Endothelial cell of umbilical vein (primary cell): ENCODE measurements at regions not wholly inside any gene's neighbourhood (a gene's known extent, or its start where the extent isn't known, plus 50 kb on each side); places are given as distances from the start of the nearest gene placed in this dataset.

Experiments used
- BruUV-seq: library from RNA; stranded (reverse); fragments of 400-500 nt; replicated peaks from 2 replicates; lab custom pipeline; 2021; lab: Mats Ljungman, UMichigan
- CTCF ChIA-PET: fragments of 300-600, 350-600 bp; sonication (Branson Sonifier 250); formaldehyde crosslinking; loops from one replicate; lab custom pipeline; 2021; ENCODE audit warnings: antibody characterized with exemption, inconsistent platforms; lab: Charles Lee
- POLR2A ChIA-PET: fragments of 300-600, 350-600 bp; sonication (Branson Sonifier 250); formaldehyde crosslinking; loops from one replicate; lab custom pipeline; 2021; ENCODE audit warnings: antibody characterized with exemption, inconsistent platforms; lab: Charles Lee
- DNase-seq: peaks from one replicate; pipeline ENCODE4 v3.0.0-alpha.2; 2011; ENCODE audit warnings: low read depth, low spot score
- FAIRE-seq: peaks from 2 replicates; lab custom pipeline; 2011; peaks lifted over from hg19 to GRCh38; lab: Jason Lieb, UNC
- H2AFZ ChIP-seq: 2 replicates; pipeline ENCODE4 v1.6.0; 2012; ENCODE audit warnings: low read depth, low read length, control low read depth, inconsistent platforms
- H3K27ac ChIP-seq: 2 replicates; pipeline ENCODE4 v1.5.1; 2011; ENCODE audit warnings: low read depth, mild to moderate bottlenecking, control low read depth, low read length, moderate library complexity; ENCODE audit not compliant: insufficient read depth
- H3K27me3 ChIP-seq, 2 experiments: 2 replicates each; pipeline versions ENCODE4 v1.6.0 to v1.6.1; 2011; ENCODE audit warnings: low read length in 2 of 2, mixed read lengths in 1 of 2; ENCODE audit not compliant: control insufficient read depth in 2 of 2, insufficient read depth in 2 of 2
- H3K36me3 ChIP-seq, 2 experiments: 2 replicates in 1 of 2; 3 replicates in 1 of 2; pipeline ENCODE4 v1.5.1; 2011; ENCODE audit warnings: low read length in 2 of 2, mild to moderate bottlenecking in 1 of 2, moderate library complexity in 1 of 2; ENCODE audit not compliant: control insufficient read depth in 2 of 2, insufficient read depth in 2 of 2; ENCODE audit errors: extremely low read depth in 1 of 2
- H3K4me1 ChIP-seq: 3 replicates; pipeline ENCODE4 v1.5.1; 2011; ENCODE audit warnings: mild to moderate bottlenecking, low read length; ENCODE audit not compliant: control insufficient read depth, insufficient read depth; ENCODE audit errors: extremely low read depth
- H3K4me2 ChIP-seq: 2 replicates; pipeline ENCODE4 v1.6.1; 2011; ENCODE audit warnings: low read length, control low read depth, mixed read lengths; ENCODE audit not compliant: insufficient read depth
- H3K4me3 ChIP-seq, 3 experiments: fragments of 200-600 bp in 1 of 3; sonication (generic), shearing (Covaris generic) in 1 of 3; replicated peaks in 1 of 3; 2 replicates each; pipeline ENCODE4 v1.5.1; 2011 to 2016; ENCODE audit warnings: control low read depth in 3 of 3, low read length in 3 of 3, mild to moderate bottlenecking in 2 of 3, inconsistent platforms in 1 of 3, low read depth in 1 of 3, moderate library complexity in 1 of 3; ENCODE audit not compliant: insufficient read depth in 1 of 3
- H3K79me2 ChIP-seq: 2 replicates; pipeline ENCODE4 v1.6.0; 2012; ENCODE audit warnings: low read length, inconsistent platforms; ENCODE audit not compliant: control insufficient read depth, insufficient read depth
- H3K9ac ChIP-seq: replicated peaks from 2 replicates; pipeline ENCODE3; 2011; ENCODE audit warnings: low read length, control low read depth; ENCODE audit not compliant: insufficient read depth; ENCODE audit errors: extremely low read depth
- H3K9me1 ChIP-seq: replicated peaks from 3 replicates; pipeline ENCODE4 v1.6.0; 2011; ENCODE audit warnings: mild to moderate bottlenecking, low read length; ENCODE audit not compliant: control insufficient read depth, insufficient read depth; ENCODE audit errors: extremely low read depth
- H3K9me3 ChIP-seq: replicated peaks from 2 replicates; pipeline ENCODE4 v1.5.1; 2012; ENCODE audit warnings: low read length, inconsistent platforms; ENCODE audit not compliant: control insufficient read depth, insufficient read depth
- H4K20me1 ChIP-seq: replicated peaks from 2 replicates; pipeline ENCODE3; 2011; ENCODE audit warnings: mild to moderate bottlenecking, low read length; ENCODE audit not compliant: control insufficient read depth, insufficient read depth; ENCODE audit errors: extremely low read depth
- EZH2 ChIP-seq: IDR thresholded peaks from 2 replicates; pipeline ENCODE4 v1.6.1; 2012; ENCODE audit warnings: borderline replicate concordance, low read depth, mild to moderate bottlenecking, moderate library complexity, low read length, inconsistent platforms; ENCODE audit not compliant: severe bottlenecking
- FOS ChIP-seq: IDR thresholded peaks from 2 replicates; pipeline ENCODE4 v1.6.1; 2011; ENCODE audit warnings: mild to moderate bottlenecking, low read length, moderate library complexity, borderline replicate concordance; ENCODE audit not compliant: insufficient read depth
- GATA2 ChIP-seq: IDR thresholded peaks from 2 replicates; pipeline ENCODE4 v1.7.0; 2011; ENCODE audit warnings: low read depth, mild to moderate bottlenecking, moderate library complexity, mixed read lengths, low read length; ENCODE audit not compliant: insufficient read length, insufficient read depth
- JUN ChIP-seq: IDR thresholded peaks from 2 replicates; pipeline ENCODE4 v1.6.1; 2011; ENCODE audit warnings: borderline replicate concordance, low read depth; ENCODE audit not compliant: insufficient read length, insufficient read depth
- MYC ChIP-seq: IDR thresholded peaks from one replicate; pipeline ENCODE4 v1.6.1; 2011; ENCODE audit warnings: mild to moderate bottlenecking, low read depth, low read length
- POLR2A ChIP-seq: IDR thresholded peaks from 2 replicates; pipeline ENCODE4 v1.6.1; 2012; ENCODE audit warnings: low read depth, mild to moderate bottlenecking, control low read depth, low read length
- POLR2AphosphoS5 ChIP-seq: IDR thresholded peaks from 2 replicates; pipeline ENCODE4 v1.6.1; 2012; ENCODE audit warnings: low read depth, mild to moderate bottlenecking, control low read depth, low read length, moderate library complexity; ENCODE audit not compliant: insufficient read depth
- dilution Hi-C: fragments of 300-500 bp; cut with MboI; formaldehyde crosslinking; loops from one replicate; pipeline ENCODE4 v1.15.0; 2019; ENCODE audit warnings: low sequenced_read_pairs; ENCODE audit not compliant: extremely low pct_ligation_motif_present
- intact Hi-C: fragments of 100-400 bp; cut with micrococcal nuclease; formaldehyde crosslinking; loops from one replicate; pipeline ENCODE4 v1.10.0; 2022
- TF ChIP-seq, protein P1 (sequence below), 2 donors: IDR thresholded peaks; 1 replicate in 1 of 2; 2 replicates in 1 of 2; pipeline ENCODE4 v1.5.1; 2011; ENCODE audit warnings: low read length in 2 of 2, mild to moderate bottlenecking in 2 of 2, moderate library complexity in 2 of 2, control low read depth in 1 of 2, inconsistent platforms in 1 of 2, low read depth in 1 of 2; ENCODE audit not compliant: insufficient read depth in 1 of 2; ENCODE audit errors: extremely low read depth in 1 of 2
- TF ChIP-seq, protein P2 (sequence below): IDR thresholded peaks from 2 replicates; pipeline ENCODE4 v1.6.1; 2011; ENCODE audit not compliant: insufficient read depth, insufficient read length

DNA sequence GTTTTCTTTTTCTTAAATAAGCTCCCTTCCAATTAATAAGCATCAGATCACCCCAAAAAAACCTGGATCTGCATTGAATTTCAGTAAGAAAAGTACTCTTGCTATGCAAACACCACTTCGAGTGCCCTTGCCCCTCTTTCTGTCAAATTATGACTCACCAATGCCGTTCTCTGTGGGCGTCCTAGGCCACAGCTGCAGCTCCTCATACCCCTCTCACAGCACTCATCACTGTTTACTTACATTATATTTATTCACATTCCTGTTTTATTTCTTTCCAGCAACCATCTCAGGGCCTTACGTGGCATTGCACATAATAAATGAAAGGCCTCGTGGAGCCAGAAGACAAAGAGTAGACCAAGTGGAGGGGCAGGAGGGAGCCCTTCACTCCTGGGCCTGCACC, 99.1 kb upstream of the CTTNBP2NL start:
- POLR2A ChIA-PET = no interaction called here
- Histone ChIP-seq H3K27me3 (peaks cover 6% of the 10 kb centered on the region in 2 experiments), H2AFZ (no peak overlapping the region), H4K20me1 (no peaks in the 10 kb centered on the region), H3K4me2 (no peak overlapping the region), H3K9ac (no peak overlapping the region), H3K9me1 (no peaks in the 10 kb centered on the region), H3K79me2 (no peaks in the 10 kb centered on the region), H3K9me3 (no peaks in the 10 kb centered on the region), H3K36me3 (no peaks in the 10 kb centered on the region), H3K27ac (no peak overlapping the region), H3K4me1 (no peaks in the 10 kb centered on the region), H3K4me3 (no peak overlapping the region)
- CTCF ChIA-PET = interaction anchor here (1.0 to 3.6 kb wide), 2 partner anchors 11 to 73 kb away, joined by 3 to 73 read pairs; no protein-coding TSS in a partner anchor
- intact Hi-C loops (loop anchor here (5.0 kb wide), 2 partner anchors 415 to 585 kb away; no protein-coding TSS in a partner anchor), dilution Hi-C loops (no loop called here)
- no TSS peak for BruUV-seq
- FAIRE-seq (no peak), DNase-seq (no peak)
- no peak for TF ChIP-seq FOS

DNA sequence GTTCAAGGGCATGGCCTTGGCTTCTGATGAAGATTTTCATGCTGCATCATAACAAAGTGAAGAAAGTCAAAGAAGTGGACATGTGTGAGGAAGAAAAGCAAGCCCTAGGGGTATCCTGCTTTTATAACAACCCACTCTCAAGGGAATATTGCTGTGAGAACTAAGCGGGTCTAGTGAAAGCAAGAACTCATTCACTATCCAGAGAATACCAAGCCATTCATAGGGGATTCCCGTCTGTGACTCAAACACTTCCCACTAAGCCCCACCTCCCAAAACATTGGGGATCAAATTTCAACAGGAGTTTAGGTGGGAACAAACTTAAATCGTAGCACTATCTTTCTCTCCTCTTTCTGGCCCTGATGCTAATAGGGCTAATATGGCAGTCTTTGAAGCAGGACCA, 98.5 kb upstream of the CTTNBP2NL start:
- dilution Hi-C loops = no loop called here

More for the DNA sequence above, 98.5 kb upstream of the CTTNBP2NL start:
- no peak for TF ChIP-seq FOS
- no peak for TF ChIP-seq GATA2
- TF ChIP-seq JUN = no peak
- TF ChIP-seq MYC = no peak
- no peak for TF ChIP-seq EZH2
- TF ChIP-seq, protein P1, sequence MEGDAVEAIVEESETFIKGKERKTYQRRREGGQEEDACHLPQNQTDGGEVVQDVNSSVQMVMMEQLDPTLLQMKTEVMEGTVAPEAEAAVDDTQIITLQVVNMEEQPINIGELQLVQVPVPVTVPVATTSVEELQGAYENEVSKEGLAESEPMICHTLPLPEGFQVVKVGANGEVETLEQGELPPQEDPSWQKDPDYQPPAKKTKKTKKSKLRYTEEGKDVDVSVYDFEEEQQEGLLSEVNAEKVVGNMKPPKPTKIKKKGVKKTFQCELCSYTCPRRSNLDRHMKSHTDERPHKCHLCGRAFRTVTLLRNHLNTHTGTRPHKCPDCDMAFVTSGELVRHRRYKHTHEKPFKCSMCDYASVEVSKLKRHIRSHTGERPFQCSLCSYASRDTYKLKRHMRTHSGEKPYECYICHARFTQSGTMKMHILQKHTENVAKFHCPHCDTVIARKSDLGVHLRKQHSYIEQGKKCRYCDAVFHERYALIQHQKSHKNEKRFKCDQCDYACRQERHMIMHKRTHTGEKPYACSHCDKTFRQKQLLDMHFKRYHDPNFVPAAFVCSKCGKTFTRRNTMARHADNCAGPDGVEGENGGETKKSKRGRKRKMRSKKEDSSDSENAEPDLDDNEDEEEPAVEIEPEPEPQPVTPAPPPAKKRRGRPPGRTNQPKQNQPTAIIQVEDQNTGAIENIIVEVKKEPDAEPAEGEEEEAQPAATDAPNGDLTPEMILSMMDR (IDR thresholded peaks at IDR 0.05; ENCODE audit: extremely low read depth in 1 of 2, insufficient read depth in 1 of 2, low read depth in 1 of 2, low read length in 2 of 2) = no peak
- TF ChIP-seq POLR2A = no peak
- TF ChIP-seq POLR2AphosphoS5 = no peak
- TF ChIP-seq, protein P2, sequence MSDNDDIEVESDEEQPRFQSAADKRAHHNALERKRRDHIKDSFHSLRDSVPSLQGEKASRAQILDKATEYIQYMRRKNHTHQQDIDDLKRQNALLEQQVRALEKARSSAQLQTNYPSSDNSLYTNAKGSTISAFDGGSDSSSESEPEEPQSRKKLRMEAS = no peak
- Histone ChIP-seq H3K27ac (no peak overlapping the region), H3K36me3 (no peaks in the 10 kb centered on the region), H3K4me3 (no peak overlapping the region), H3K27me3 (peaks cover 6% of the 10 kb centered on the region in 2 experiments), H3K9me3 (no peaks in the 10 kb centered on the region), H3K4me2 (no peak overlapping the region), H2AFZ (no peak overlapping the region), H4K20me1 (no peaks in the 10 kb centered on the region), H3K79me2 (no peaks in the 10 kb centered on the region), H3K4me1 (no peaks in the 10 kb centered on the region), H3K9ac (no peak overlapping the region), H3K9me1 (no peaks in the 10 kb centered on the region)
- no TSS peak for BruUV-seq
- no peak for FAIRE-seq
- intact Hi-C loops = loop anchor here (5.0 kb wide), 2 partner anchors 415 to 585 kb away; no protein-coding TSS in a partner anchor
- CTCF ChIA-PET = interaction anchor here (2.2 to 3.6 kb wide), 2 partner anchors 12 to 73 kb away, joined by 43 to 73 read pairs; no protein-coding TSS in a partner anchor
- POLR2A ChIA-PET = no interaction called here
- DNase-seq = no peak
